ENCODE measurements at regions not wholly inside any gene's neighbourhood (a gene's known extent, or its start where the extent isn't known, plus 50 kb on each side); places are given as distances from the start of the nearest gene placed in this dataset.

DNA sequence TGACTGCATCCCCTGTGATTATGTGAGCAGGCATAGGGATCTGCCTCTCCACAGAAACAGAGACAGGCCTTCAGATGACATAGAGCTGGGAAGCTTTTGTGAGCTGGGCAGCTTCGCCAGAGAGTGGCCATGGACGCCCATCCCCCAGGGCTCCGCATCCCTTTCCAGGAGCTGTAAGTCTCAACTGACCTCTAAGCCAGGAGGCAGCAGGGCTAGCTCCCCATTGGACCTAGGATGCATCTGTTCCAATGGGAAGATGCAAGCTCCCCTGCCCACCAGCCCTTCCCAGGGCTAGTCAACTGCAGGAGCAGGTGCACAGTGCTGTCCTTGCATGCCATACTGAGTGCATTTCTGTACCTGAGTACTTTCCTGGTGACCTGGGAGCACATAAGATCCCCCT lies 663.6 kb downstream of the RNF144B start:
- no peak overlapping the region for H3K27ac ChIP-seq (ENCODE audit: poor library complexity, severe bottlenecking)
- no peaks in the 10 kb centered on the region for H3K27me3 ChIP-seq (ENCODE audit: insufficient read depth, poor library complexity, severe bottlenecking)
- H3K4me1 ChIP-seq (ENCODE audit: insufficient read depth, poor library complexity, severe bottlenecking): peaks cover 3% of the 10 kb centered on the region
- no peak for ATAC-seq (ENCODE audit: low read depth)
- DNase-seq (ENCODE audit: low spot score): no peak
- TF ChIP-seq CTCF (IDR thresholded peaks at IDR 0.05; ENCODE audit: poor library complexity, severe bottlenecking): no peak
- no peaks in the 10 kb centered on the region for H3K36me3 ChIP-seq (ENCODE audit: low read depth)
- no peak overlapping the region for H3K4me3 ChIP-seq (ENCODE audit: severe bottlenecking)
- no peaks in the 10 kb centered on the region for H3K9me3 ChIP-seq (ENCODE audit: severe bottlenecking)

DNA sequence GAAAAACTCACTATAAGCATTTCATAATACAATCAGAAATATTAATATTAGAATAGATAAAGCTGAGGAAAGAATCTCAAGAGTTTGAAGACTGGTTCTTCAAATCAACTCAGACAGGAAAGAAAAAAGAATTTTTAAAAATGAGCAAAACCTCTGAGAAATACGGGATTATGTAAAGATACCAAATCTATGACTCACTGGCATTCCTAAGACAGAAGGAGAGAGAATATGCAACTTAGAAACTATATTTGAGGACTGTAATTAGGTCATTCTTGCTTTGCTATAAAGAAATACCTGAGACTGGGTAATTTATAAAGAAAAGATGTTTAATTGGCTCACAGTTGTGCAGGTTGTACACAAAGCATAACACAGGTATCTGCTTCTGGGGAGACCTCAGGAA lies 665.1 kb downstream of the RNF144B start:
- Histone ChIP-seq H3K9me3 (ENCODE audit: severe bottlenecking) (no peaks in the 10 kb centered on the region), H3K27ac (ENCODE audit: poor library complexity, severe bottlenecking) (no peak overlapping the region), H3K36me3 (ENCODE audit: low read depth) (no peaks in the 10 kb centered on the region), H3K4me3 (ENCODE audit: severe bottlenecking) (no peak overlapping the region), H3K27me3 (ENCODE audit: insufficient read depth, poor library complexity, severe bottlenecking) (no peaks in the 10 kb centered on the region), H3K4me1 (ENCODE audit: insufficient read depth, poor library complexity, severe bottlenecking) (peaks cover 3% of the 10 kb centered on the region)
- ATAC-seq (ENCODE audit: low read depth) (peak; percentile 87), DNase-seq (ENCODE audit: low spot score) (no peak)
- no peak for TF ChIP-seq CTCF (IDR thresholded peaks at IDR 0.05; ENCODE audit: poor library complexity, severe bottlenecking)

- no peak for ATAC-seq (ENCODE audit: low read depth)
- no peak overlapping the region for H3K27ac ChIP-seq (ENCODE audit: poor library complexity, severe bottlenecking)
Observed at GRCh38 chr6:19059102-19059501, 672.0 kb downstream of the RNF144B start.

GRCh38 chr6:19067165-19067564 lies 680.0 kb downstream of the RNF144B start:
- H3K36me3 ChIP-seq (ENCODE audit: low read depth): no peaks in the 10 kb centered on the region
- no peak for ATAC-seq (ENCODE audit: low read depth)

More at GRCh38 chr6:19059102-19059501, 672.0 kb downstream of the RNF144B start:
- no peaks in the 10 kb centered on the region for H3K4me1 ChIP-seq (ENCODE audit: insufficient read depth, poor library complexity, severe bottlenecking)
- no peak overlapping the region for H3K4me3 ChIP-seq (ENCODE audit: severe bottlenecking)
- TF ChIP-seq CTCF (IDR thresholded peaks at IDR 0.05; ENCODE audit: poor library complexity, severe bottlenecking): no peak
- no peaks in the 10 kb centered on the region for H3K9me3 ChIP-seq (ENCODE audit: severe bottlenecking)
- no peaks in the 10 kb centered on the region for H3K36me3 ChIP-seq (ENCODE audit: low read depth)
- no peak for DNase-seq (ENCODE audit: low spot score)
- peaks cover 3% of the 10 kb centered on the region for H3K27me3 ChIP-seq (ENCODE audit: insufficient read depth, poor library complexity, severe bottlenecking)

More at GRCh38 chr6:19067165-19067564, 680.0 kb downstream of the RNF144B start:
- no peaks in the 10 kb centered on the region for H3K27me3 ChIP-seq (ENCODE audit: insufficient read depth, poor library complexity, severe bottlenecking)
- H3K4me1 ChIP-seq (ENCODE audit: insufficient read depth, poor library complexity, severe bottlenecking): no peaks in the 10 kb centered on the region
- H3K27ac ChIP-seq (ENCODE audit: poor library complexity, severe bottlenecking): no peak overlapping the region
- no peak for TF ChIP-seq CTCF (IDR thresholded peaks at IDR 0.05; ENCODE audit: poor library complexity, severe bottlenecking)
- H3K4me3 ChIP-seq (ENCODE audit: severe bottlenecking): no peak overlapping the region
- no peaks in the 10 kb centered on the region for H3K9me3 ChIP-seq (ENCODE audit: severe bottlenecking)
- no peak for DNase-seq (ENCODE audit: low spot score)

Measured in RWPE2 (cell line).